HEK293T (cell line): ENCODE measurements at regions not wholly inside any gene's neighbourhood (a gene's known extent, or its start where the extent isn't known, plus 50 kb on each side); places are given as distances from the start of the nearest gene placed in this dataset.

Experiments used
- FOXM1 ChIP-seq: fragments of 450-650 bp; IDR thresholded peaks from 2 replicates; pipeline ENCODE4 v1.6.1; 2017; ENCODE audit warnings: mild to moderate bottlenecking, borderline replicate concordance
- SP1 ChIP-seq: fragments of 450-650 bp; IDR thresholded peaks from 2 replicates; pipeline ENCODE4 v1.6.1; 2017
- TARDBP ChIP-seq: fragments of 450-650 bp; IDR thresholded peaks from 2 replicates; pipeline ENCODE4 v1.6.1; 2016

DNA sequence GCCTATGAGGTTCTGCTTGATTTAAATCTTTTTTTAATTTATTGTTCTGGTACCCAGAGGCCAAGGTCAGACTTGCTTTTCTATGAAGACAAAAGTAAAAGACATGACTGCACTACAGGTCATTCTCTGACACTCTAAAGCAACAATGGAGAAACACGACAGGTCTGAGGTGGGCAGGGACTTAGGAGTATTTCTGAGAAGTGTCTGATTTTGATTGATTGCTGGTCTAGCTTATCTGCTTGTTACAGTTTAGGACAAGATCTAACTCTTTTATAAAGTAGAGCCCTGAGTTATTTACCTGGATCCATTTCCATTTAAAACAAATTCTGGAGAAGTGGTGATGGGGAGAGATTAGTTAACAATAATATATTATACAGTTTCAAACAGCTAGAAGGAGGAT, 115.2 kb upstream of the STT3B start:
- no peak for TF ChIP-seq SP1
- TF ChIP-seq TARDBP: no peak
- no peak for TF ChIP-seq FOXM1
